Muscle of leg (tissue), 3 donors: ENCODE measurements at regions not wholly inside any gene's neighbourhood (a gene's known extent, or its start where the extent isn't known, plus 50 kb on each side); places are given as distances from the start of the nearest gene placed in this dataset.
A peak's percentile ranks its signal among the peaks of the same experiment; 100 is the strongest.

Experiments used
- DNase-seq: peaks from one replicate; pipeline ENCODE4 v3.0.0; 2013
- H3K27ac ChIP-seq: one replicate; pipeline ENCODE4 v1.5.1; 2013; ENCODE audit warnings: mild to moderate bottlenecking, low read length, control low read depth
- H3K27me3 ChIP-seq: one replicate; pipeline ENCODE4 v1.6.1; 2013; ENCODE audit warnings: low read length; ENCODE audit not compliant: control insufficient read depth, insufficient read depth
- H3K36me3 ChIP-seq: one replicate; pipeline ENCODE4 v1.6.1; 2013; ENCODE audit warnings: low read length; ENCODE audit not compliant: control insufficient read depth, insufficient read depth
- H3K4me1 ChIP-seq: one replicate; pipeline ENCODE4 v1.6.1; 2013; ENCODE audit warnings: low read length; ENCODE audit not compliant: control insufficient read depth, insufficient read depth
- H3K4me3 ChIP-seq: one replicate; pipeline ENCODE4 v1.5.1; 2013; ENCODE audit warnings: low read length, control low read depth
- H3K9me3 ChIP-seq: replicated peaks from 2 replicates; pipeline ENCODE4 v1.6.1; 2013; ENCODE audit warnings: low read depth, low read length; ENCODE audit not compliant: control insufficient read depth
- WGBS: methylation state at CpG from one replicate; pipeline ENCODE4 v1.1.5; 2013; ENCODE audit warnings: missing lambda C conversion rate; ENCODE audit not compliant: insufficient coverage; 5-methylcytosine and 5-hydroxymethylcytosine counted together

DNA sequence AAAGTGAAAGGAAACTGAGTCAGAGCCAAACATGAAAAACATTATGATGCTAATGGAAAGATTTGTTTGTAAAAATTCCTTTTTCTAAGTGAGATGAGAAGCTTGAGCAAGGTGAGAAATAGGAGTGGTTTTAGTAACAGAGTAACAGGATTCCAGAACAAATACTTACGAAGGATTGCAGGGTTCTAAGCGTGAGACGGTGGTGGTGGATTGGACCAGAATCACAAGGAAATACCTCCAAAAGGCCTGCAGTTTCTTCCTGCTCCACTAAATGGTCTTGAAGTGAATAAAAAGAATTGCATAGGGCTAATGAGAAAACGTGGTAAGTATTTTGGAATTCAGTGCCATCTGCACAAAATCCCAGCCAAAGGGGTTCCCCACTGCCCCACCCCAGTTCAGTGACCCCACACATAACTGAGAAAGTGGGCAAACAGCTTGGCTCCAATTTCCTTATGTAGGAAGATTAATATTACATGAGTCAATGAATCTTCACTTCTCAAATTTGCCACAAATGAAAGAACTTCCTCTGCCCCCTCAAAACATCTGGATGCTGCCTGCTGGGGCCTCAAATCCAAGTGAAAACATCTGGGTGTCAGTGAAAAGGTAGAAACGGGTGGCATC lies 283.8 kb upstream of the NR2F2 start:
- Histone ChIP-seq H3K4me3 (no peak overlapping the region), H3K27me3 (peaks cover 2% of the 10 kb centered on the region), H3K4me1 (peaks cover 5% of the 10 kb centered on the region), H3K27ac (no peak overlapping the region), H3K9me3 (no peaks in the 10 kb centered on the region), H3K36me3 (no peaks in the 10 kb centered on the region)
- 100% methylated on average over 3 of the region's 5 CpGs for WGBS
- DNase-seq: no peak

- 20% methylated on average over 1 of the region's 14 CpGs for WGBS
- DNase-seq: peak; percentile 66
- no peaks in the 10 kb centered on the region for H3K36me3 ChIP-seq
- no peaks in the 10 kb centered on the region for H3K9me3 ChIP-seq
- H3K4me1 ChIP-seq: peaks cover 5% of the 10 kb centered on the region
- H3K27me3 ChIP-seq: peaks cover 2% of the 10 kb centered on the region
- H3K27ac ChIP-seq: peak overlapping the region; percentile 29
- no peak overlapping the region for H3K4me3 ChIP-seq
Measured at GRCh38 chr15:96047255-96047931, 283.1 kb upstream of the NR2F2 start.

GRCh38 chr15:96049323-96049722 lies 281.2 kb upstream of the NR2F2 start:
- no peaks in the 10 kb centered on the region for H3K36me3 ChIP-seq
- no peak overlapping the region for H3K4me3 ChIP-seq
- no CpG with 5 or more reads among the region's 2 CpGs for WGBS
- no peak overlapping the region for H3K27ac ChIP-seq
- DNase-seq: no peak
- H3K4me1 ChIP-seq: peaks cover 24% of the 10 kb centered on the region
- H3K9me3 ChIP-seq: no peaks in the 10 kb centered on the region
- peaks cover 8% of the 10 kb centered on the region for H3K27me3 ChIP-seq

GRCh38 chr15:96049766-96050165 lies 280.7 kb upstream of the NR2F2 start:
- no peak for DNase-seq
- peaks cover 25% of the 10 kb centered on the region for H3K4me1 ChIP-seq
- H3K4me3 ChIP-seq: no peak overlapping the region
- H3K9me3 ChIP-seq: no peaks in the 10 kb centered on the region
- H3K27ac ChIP-seq: no peak overlapping the region
- no CpG with 5 or more reads among the region's 1 CpG for WGBS
- H3K36me3 ChIP-seq: no peaks in the 10 kb centered on the region
- peaks cover 8% of the 10 kb centered on the region for H3K27me3 ChIP-seq

DNA sequence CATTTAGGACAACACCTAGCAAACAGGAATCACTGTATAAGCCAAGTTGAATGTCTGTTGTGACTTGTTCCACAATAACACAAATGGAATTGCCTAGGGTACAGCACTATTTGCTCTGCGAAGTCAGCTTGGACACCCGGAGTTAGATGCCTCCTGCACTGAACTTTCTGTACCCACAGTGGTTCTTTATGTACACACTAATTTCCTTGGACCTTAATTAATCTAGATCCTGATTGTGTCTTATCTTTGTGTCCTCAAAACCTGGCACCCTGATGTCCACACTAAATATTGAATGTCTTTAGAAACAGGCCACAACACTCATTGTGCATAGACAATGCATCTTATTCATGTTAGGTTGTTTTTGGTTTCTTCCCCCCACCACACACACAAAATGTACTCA lies 278.9 kb upstream of the NR2F2 start:
- Histone ChIP-seq H3K27me3 (peaks cover 8% of the 10 kb centered on the region), H3K27ac (no peak overlapping the region)
- 60% methylated on average over 2 of the region's 2 CpGs for WGBS

DNA sequence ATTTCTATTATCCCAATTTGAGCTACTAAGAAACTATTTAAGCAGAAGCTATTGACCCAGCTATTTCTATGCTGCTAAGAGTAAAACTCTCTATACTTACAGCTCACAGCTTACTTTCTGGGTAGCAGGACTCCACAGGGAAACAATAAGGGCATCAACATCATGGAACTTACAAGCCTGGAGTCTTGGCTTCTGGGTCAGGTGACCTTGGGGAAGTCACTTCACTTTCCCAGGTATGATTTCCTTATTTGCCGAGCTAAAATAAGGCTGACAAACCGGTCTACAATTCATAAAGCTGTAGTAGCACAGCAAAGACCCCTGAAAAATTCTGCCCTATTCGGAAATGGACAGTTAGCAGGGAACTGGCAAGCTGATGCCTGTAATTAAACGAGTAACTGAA lies 278.3 kb upstream of the NR2F2 start:
- Histone ChIP-seq H3K36me3 (no peaks in the 10 kb centered on the region), H3K27ac (no peak overlapping the region), H3K9me3 (no peaks in the 10 kb centered on the region), H3K4me3 (no peak overlapping the region), H3K4me1 (peaks cover 25% of the 10 kb centered on the region), H3K27me3 (peaks cover 8% of the 10 kb centered on the region)
- DNase-seq: no peak
- 93% methylated on average over 4 of the region's 4 CpGs for WGBS

More for the DNA sequence above, 278.9 kb upstream of the NR2F2 start:
- Histone ChIP-seq H3K9me3 (no peaks in the 10 kb centered on the region), H3K36me3 (no peaks in the 10 kb centered on the region), H3K4me1 (peaks cover 25% of the 10 kb centered on the region), H3K4me3 (no peak overlapping the region)
- no peak for DNase-seq

GRCh38 chr15:96052572-96053030 lies 277.9 kb upstream of the NR2F2 start:
- no peak for DNase-seq
- WGBS: 24% methylated on average over 12 of the region's 18 CpGs
- Histone ChIP-seq H3K4me1 (peaks cover 21% of the 10 kb centered on the region), H3K36me3 (no peaks in the 10 kb centered on the region), H3K27ac (no peak overlapping the region), H3K4me3 (no peak overlapping the region), H3K27me3 (peaks cover 8% of the 10 kb centered on the region), H3K9me3 (no peaks in the 10 kb centered on the region)

- H3K9me3 ChIP-seq: no peaks in the 10 kb centered on the region
- no peaks in the 10 kb centered on the region for H3K36me3 ChIP-seq
- peak overlapping the region; percentile 65 for H3K27ac ChIP-seq
- H3K4me1 ChIP-seq: peaks cover 20% of the 10 kb centered on the region
- 8% methylated on average over 19 of the region's 36 CpGs for WGBS
- DNase-seq: peak; percentile 48
- peaks cover 8% of the 10 kb centered on the region for H3K27me3 ChIP-seq
- H3K4me3 ChIP-seq: peak overlapping the region; percentile 22
Measured at GRCh38 chr15:96053031-96053780, 277.3 kb upstream of the NR2F2 start.

- Histone ChIP-seq H3K27ac (peak overlapping the region; percentile 65), H3K4me1 (peaks cover 20% of the 10 kb centered on the region), H3K9me3 (no peaks in the 10 kb centered on the region), H3K4me3 (peak overlapping the region; percentile 22), H3K27me3 (peaks cover 8% of the 10 kb centered on the region), H3K36me3 (no peaks in the 10 kb centered on the region)
- peak; percentile 47 for DNase-seq
- WGBS: 17% methylated on average over 5 of the region's 14 CpGs
Measured at GRCh38 chr15:96053781-96054428, 276.6 kb upstream of the NR2F2 start.

DNA sequence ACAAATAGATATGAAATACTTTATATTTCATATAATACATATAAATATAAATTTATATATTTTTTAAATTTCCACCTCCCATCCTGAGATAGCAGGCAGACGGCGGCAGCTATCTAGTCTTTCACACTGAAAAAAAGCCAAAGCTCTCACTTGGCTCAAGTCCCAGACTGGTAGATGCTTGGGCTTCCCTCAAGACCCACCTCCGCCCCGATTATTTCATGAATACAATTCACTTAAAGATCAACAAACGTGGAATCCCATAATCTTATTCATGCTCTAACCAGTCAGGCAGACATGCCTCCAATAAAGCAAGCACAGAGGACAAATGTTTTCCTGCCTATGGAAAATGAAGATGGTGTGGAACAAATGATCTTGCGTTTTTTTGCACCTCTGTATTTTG lies 275.9 kb upstream of the NR2F2 start:
- Histone ChIP-seq H3K9me3 (no peaks in the 10 kb centered on the region), H3K27me3 (peaks cover 6% of the 10 kb centered on the region), H3K4me1 (peaks cover 20% of the 10 kb centered on the region), H3K4me3 (no peak overlapping the region), H3K27ac (no peak overlapping the region), H3K36me3 (no peaks in the 10 kb centered on the region)
- DNase-seq: no peak
- 63% methylated on average over 4 of the region's 6 CpGs for WGBS
